HL-60 (cell line): ENCODE measurements at regions not wholly inside any gene's neighbourhood (a gene's known extent, or its start where the extent isn't known, plus 50 kb on each side); places are given as distances from the start of the nearest gene placed in this dataset.

Experiments
- DNase-seq, 2 experiments: peaks; one replicate each; pipeline ENCODE4 v3.0.0-alpha.2; 2010 to 2020; ENCODE audit warnings: low read depth in 1 of 2, low spot score in 1 of 2
- H3K27ac ChIP-seq: fragments of 250-450 bp; sonication (Bioruptor Pico); replicated peaks from 2 replicates; pipeline ENCODE4 v1.5.1; 2020; ENCODE audit warnings: mild to moderate bottlenecking, moderate library complexity
- H3K27me3 ChIP-seq: fragments of 250-450 bp; sonication (Bioruptor Pico); 2 replicates; pipeline ENCODE4 v1.5.1; 2021; ENCODE audit warnings: mild to moderate bottlenecking, moderate library complexity; ENCODE audit not compliant: insufficient read depth, poor library complexity, severe bottlenecking
- H3K4me3 ChIP-seq: replicated peaks from 2 replicates; pipeline ENCODE4 v1.5.1; 2011; ENCODE audit warnings: mild to moderate bottlenecking, control low read depth, low read length; ENCODE audit not compliant: insufficient read depth
- CTCF ChIP-seq: IDR thresholded peaks from one replicate; pipeline ENCODE4 v1.5.1; 2011; ENCODE audit warnings: low read length, control low read depth, inconsistent platforms; ENCODE audit not compliant: insufficient read depth
- GABPA ChIP-seq: IDR thresholded peaks from 2 replicates; pipeline ENCODE4 v1.6.1; 2012; ENCODE audit warnings: low read depth
- POLR2AphosphoS5 ChIP-seq: IDR thresholded peaks from 2 replicates; pipeline ENCODE4 v1.6.1; 2012; ENCODE audit warnings: low read depth
- REST ChIP-seq: IDR thresholded peaks from 2 replicates; pipeline ENCODE4 v1.6.1; 2012; ENCODE audit warnings: low read depth; ENCODE audit not compliant: insufficient replicate concordance
- SPI1 ChIP-seq: IDR thresholded peaks from 2 replicates; pipeline ENCODE4 v1.6.1; 2012; ENCODE audit warnings: low read depth, mild to moderate bottlenecking, borderline replicate concordance

- TF ChIP-seq REST (no peak), CTCF (no peak), SPI1 (no peak), POLR2AphosphoS5 (no peak), GABPA (no peak)
- Histone ChIP-seq H3K27ac (no peak overlapping the region), H3K4me3 (no peak overlapping the region), H3K27me3 (no peaks in the 10 kb centered on the region)
- DNase-seq = no peak
Observed at GRCh38 chr20:9963029-9963428, 71.8 kb upstream of the ANKEF1 start.

- H3K27ac ChIP-seq = no peak overlapping the region
- no peak for DNase-seq
- H3K27me3 ChIP-seq = no peaks in the 10 kb centered on the region
- no peak overlapping the region for H3K4me3 ChIP-seq
- no peak for TF ChIP-seq CTCF
- no peak for TF ChIP-seq REST
- no peak for TF ChIP-seq GABPA
- TF ChIP-seq POLR2AphosphoS5 = no peak
- no peak for TF ChIP-seq SPI1
Observed at GRCh38 chr20:9958693-9959092, 76.1 kb upstream of the ANKEF1 start.

- Histone ChIP-seq H3K4me3 (no peak overlapping the region), H3K27me3 (no peaks in the 10 kb centered on the region), H3K27ac (no peak overlapping the region)
- no peak for DNase-seq
- TF ChIP-seq REST = no peak
- no peak for TF ChIP-seq POLR2AphosphoS5
- TF ChIP-seq SPI1 = no peak
- no peak for TF ChIP-seq GABPA
- no peak for TF ChIP-seq CTCF
Observed at GRCh38 chr20:9955646-9956045, 79.1 kb upstream of the ANKEF1 start.
